Urothelium cell line (cell line): ENCODE measurements at regions not wholly inside any gene's neighbourhood (a gene's known extent, or its start where the extent isn't known, plus 50 kb on each side); places are given as distances from the start of the nearest gene placed in this dataset.
A peak's percentile ranks its signal among the peaks of the same experiment; 100 is the strongest.

Experiments
- DNase-seq: peaks from one replicate; pipeline ENCODE4 v3.0.0; 2011; ENCODE audit warnings: low spot score, mixed read lengths
- FAIRE-seq: peaks from 2 replicates; lab custom pipeline; 2011; peaks lifted over from hg19 to GRCh38; lab: Jason Lieb, UNC

DNA sequence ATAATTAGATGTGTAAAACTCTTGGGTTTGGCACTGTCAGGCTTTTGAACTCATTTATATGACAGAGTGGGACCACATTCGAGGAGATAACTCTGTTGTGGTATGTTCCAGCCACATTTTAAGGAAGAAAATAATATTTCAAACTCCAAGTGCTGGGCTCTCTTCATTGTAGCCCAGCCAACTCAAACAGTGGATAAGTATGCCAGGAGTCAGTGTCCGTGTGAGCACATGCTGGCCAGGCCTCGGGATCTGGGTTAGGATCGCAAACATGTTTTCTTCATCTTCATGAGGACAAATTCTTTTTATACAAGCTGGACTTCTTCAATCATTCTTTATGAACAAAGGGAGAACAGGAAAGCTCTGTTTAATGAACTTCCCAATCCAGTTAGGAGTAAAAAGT is 497.5 kb downstream of the MAFB start:
- FAIRE-seq (no peak), DNase-seq (no peak)

DNA sequence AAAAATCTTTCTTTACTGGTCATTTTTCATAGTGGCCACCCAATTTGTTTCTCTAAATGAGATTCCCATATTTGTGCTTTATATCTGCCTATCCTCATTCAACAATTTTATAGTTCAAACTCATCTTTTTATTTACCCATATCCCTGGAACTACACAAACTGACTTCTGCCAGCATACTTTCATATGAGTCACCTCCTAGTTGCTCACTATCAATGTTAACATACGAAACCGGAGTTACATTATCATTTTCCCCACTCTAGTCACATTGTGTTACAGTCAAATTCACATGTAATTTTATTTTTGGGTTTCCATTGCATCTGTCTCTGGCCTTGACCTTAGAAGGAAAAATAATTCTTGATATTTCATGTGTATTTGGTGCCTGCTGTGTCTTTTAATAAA is 499.4 kb downstream of the MAFB start:
- FAIRE-seq (no peak), DNase-seq (no peak)

DNA sequence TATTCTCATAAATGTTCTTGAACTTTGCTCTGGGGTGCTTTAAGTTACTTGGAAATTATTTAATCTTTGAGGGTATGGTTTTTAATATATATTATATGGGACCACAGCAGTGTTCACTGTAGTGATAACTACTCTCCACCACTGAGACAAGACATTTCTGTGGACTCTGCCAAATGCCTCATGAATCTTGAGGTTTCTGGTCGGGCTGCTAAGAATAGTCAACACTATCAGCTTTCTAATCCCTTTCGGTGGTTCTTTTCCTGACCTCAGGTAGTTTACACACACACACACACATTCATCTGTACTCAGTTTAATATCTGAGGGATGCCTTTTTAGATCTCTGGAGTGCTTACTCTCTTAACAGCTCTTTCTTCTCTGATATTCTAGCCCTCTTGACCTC is 500.7 kb downstream of the MAFB start:
- DNase-seq (no peak), FAIRE-seq (no peak)

DNA sequence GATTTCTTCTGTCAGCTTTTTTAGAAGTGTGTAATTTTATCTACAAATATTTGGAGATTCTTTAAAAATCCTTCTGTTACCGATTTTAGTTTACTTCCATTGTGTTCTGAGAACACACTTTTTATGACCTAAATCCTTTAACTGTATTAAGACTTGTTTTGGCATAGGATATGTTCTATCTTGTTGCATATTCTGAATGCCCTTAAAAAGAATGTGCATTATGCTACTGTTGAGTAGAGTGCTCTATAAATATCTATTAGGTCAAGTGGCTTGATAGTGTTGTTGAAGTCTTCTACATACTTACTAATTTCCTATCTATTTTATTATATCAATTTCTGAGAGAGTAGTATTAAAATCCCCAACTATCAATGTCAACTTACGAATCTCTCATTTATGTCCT is 502.2 kb downstream of the MAFB start:
- DNase-seq, result no peak
- no peak for FAIRE-seq

DNA sequence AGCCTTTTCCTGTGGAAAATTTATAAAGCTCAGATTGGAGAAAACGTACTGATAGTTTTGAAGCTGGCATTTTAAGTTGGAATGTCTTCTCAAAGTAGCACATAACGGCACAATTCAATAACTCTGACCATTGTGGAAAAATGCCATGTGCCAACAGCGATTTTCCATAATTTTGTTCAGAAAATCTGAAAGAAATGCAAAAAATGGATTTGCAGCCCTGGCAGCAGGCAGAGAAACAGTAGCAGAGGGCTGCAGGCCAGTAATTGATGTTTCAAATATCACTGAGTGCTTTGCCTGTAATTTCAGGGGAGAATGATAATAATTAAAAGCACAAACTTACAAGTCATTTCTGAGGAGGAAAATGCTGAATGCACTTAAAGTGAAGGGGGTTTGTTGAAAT is 507.4 kb downstream of the MAFB start:
- DNase-seq (no peak), FAIRE-seq (no peak)

DNA sequence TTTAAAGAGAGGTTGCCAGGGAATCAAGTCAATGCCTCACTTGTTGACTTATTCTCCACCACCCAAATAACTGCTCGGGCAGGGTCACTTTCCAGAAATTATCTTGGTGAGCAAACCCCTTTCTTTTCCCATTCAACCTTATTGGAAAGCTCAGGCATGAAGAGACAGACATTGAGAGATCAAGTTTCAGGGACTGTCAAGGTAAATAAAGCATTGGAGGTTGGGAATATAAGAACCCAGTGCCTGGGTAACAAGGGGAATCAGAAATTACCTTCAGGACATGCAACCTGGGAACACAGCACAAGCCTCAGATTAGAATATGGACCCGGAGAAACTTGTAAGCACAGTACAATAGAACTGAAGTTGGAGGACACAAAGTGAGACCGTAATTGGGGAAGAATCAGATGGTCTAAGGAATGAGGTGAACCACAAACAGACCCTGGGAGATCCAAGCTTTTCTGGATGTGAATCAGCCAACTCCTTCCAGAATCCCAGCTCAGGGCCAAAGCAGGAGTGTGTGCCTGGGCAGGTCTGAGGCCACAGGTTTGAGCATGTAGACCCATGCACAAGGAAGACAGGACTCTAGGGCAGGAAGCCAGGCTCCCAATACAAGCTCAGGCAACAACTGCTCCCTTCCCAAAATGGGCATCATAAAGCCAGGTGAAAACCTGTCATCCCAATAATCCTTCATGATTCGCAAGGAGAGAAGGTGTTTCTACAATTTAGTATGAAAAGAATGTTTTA is 512.8 kb downstream of the MAFB start:
- FAIRE-seq (no peak), DNase-seq (no peak)

DNA sequence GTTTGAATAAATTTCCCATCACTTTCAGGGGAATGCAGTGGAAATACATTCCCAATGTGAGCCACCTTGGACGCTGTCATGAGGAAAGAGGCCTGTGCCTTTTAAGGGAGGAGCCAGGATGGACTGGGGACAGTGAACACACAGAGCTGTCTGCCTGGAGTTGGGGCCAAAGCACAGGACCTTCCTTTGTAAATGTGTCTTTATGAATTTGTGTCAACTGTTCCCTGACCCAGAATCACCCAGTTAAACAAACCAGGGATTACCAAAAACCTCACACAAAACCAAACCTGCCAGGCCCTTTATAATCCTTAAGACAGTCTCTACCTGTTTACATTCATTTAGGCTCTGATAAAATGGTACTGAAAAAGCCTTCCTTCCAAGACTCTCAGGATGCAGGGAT is 513.7 kb downstream of the MAFB start:
- FAIRE-seq (no peak), DNase-seq (no peak)

DNA sequence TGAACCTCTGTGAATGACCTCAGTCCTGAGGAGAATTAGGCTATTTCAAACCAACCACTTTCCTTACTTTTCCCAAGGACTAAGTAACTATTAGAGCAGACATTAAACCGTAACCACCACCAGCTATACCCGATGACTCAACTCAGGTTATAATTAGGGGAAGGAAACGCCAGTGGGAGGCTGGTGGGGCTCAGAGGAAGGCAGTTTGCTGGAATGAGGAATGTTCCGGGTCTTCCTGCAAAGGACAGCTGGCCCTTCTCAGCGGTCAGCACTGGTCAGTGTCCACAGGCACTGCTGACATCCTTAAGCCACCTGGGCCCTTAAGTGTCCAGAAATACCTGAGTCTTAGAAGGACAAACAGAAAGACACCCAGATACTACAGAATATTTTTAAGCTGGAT is 515.2 kb downstream of the MAFB start:
- DNase-seq (no peak), FAIRE-seq (no peak)

DNA sequence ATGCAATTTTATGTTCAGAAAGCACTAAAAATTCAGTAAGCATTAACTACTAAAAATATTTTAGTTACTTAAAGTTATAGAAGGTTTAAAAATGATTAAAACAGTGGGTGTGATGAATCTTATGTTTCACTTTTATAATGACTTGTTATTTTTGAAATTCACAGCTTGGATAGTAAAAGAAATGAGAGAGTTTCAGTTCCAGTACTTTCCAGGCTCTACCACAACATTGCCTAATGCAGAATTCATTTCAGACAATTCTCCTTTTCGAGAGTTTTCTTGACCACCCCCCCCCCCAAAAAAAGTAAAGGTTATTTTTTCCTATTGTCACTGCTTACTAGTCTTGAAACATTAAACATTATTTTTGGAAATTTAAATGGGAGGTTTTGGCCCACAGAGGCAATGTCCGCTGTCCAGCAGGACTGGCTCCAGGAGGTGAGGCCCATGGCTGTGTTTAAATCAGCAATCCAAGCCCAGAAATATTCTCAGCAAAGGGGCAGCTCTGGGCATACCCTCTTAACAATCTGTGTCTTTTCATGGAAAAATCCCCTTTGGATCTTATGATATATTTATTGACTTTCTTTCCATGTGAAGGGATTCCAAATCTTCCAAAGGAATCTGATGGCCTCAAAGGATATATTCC is 519.9 kb downstream of the MAFB start:
- DNase-seq (no peak), FAIRE-seq (no peak)

DNA sequence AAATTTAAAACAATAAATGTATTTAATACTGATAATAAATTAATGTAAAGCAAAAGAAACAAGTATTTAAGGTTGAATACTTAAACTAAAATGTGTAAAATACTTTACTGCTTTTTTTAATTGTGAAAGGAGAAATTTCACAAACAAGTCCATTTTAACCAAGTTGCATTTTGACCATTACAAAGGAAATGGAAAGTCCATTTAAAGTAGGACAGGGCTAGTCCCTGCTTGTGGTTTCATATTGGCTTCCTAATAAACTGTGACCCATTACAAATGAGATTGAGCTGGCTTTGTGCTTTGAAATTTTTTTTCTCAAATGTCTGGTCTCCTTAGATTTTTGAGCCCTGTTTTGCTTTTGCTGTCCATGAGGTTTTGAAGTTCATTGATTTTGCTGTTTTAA is 527.6 kb downstream of the MAFB start:
- no peak for DNase-seq
- no peak for FAIRE-seq

DNA sequence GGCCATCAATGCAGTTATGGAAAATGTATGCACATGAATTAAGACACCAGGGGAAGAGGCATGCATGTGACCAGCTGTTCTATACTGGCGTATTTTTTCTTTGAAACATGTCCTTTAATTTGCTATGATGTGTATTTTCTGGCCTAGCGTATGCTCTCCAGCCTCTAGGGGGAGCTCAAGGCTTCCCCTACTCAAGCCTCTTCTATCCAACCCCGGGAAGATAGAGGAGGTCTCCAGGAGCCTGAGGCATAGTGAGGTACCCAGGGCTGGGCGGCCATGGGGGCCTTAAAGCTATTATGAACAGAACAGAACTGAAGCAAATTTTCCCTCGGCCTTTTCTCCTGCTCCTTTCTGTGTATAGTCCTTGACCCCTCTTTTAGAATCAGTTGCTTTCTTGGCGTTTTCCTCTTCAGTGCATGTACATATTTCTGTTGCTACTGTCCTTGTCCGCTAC is 528.9 kb downstream of the MAFB start:
- peak; percentile 56 for DNase-seq
- no peak for FAIRE-seq

DNA sequence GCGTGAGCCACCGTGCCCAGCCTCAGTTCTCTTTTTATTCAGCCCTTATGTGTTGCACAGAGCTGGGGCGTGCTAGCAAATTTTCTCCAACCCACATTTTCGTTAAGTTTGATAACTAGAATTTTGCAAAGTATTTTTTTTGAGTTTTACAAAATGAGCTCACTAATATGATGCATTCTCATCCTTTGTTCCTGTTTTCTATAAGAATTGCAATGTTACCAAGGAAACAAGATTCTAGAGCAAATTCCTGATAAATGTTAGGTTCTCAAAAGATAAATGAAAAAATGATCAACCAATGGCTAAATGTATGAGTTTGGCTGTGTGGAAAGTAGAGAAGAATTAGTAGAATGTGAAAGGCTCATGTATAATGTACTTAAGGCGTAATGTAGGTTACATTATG is 529.8 kb downstream of the MAFB start:
- DNase-seq, result no peak
- no peak for FAIRE-seq

DNA sequence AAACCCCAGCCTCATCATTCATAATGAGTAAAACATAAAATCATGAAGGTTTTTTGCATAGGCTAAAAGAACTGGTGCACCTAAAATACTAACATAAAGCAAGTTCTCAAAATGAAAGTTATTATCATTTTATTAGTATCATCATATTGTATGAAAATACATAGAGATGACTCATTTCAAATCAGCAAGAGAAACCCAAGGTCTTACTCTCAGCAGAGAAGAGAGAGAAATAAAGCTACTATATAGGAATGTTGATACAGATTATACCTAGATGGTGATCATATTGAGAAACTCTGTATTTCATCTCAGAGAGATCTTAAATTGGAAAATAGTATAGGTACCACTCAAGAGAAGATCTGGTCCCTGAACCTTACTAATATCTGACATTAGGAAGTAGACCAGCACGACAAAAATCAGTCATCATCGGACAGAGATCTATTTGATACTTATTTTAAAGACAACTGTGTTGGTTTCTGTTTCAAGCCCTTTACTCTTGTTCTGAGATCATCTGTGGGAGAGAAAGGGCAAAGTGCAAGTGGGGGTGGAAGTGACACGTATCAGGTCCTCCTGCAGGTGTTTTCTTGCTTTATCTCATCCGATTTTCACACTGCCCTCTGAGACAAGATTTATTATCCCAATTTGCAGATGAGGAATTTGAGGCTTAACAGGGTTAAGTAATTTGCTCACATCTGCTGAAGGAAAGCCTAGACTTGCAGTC is 532.3 kb downstream of the MAFB start:
- no peak for FAIRE-seq
- DNase-seq, result no peak

DNA sequence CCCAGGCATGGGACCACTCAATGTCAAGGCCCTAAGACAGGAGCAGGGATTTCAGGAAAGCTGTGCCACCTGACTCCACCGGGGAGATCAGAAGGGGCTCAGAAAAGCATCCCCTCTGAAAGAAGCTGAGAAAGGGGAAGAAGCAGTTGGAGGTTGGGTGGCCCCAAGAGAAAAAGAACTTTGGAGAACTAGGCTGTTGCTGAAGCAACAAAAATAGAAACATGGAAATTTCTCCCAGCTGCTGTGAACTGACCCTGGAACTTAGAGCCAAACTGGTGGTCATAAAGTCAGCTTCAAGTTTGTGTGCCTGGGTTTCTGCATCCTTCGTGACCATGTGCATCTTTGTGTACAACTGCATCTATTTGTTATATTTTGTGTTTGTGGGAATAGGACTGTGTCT is 534.5 kb downstream of the MAFB start:
- DNase-seq (no peak), FAIRE-seq (no peak)

DNA sequence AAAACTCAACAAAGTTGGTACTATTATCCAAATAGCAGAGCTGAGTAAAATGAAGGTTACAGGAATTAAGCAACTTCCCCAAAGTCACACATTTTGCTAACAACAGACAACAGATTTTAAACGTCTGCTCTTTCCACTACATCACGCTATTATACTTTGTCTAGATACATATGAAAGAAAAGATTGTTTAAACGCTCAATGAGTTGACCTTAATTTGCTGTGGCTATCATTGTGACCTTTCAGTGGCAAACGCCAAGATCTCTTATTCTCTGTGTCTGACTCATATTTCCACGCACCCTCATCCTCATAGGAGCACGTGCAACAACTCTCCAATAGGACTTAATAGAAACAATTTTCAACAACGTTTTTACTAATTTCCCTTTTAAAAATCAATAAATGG is 540.1 kb downstream of the MAFB start:
- FAIRE-seq (no peak), DNase-seq (no peak)

DNA sequence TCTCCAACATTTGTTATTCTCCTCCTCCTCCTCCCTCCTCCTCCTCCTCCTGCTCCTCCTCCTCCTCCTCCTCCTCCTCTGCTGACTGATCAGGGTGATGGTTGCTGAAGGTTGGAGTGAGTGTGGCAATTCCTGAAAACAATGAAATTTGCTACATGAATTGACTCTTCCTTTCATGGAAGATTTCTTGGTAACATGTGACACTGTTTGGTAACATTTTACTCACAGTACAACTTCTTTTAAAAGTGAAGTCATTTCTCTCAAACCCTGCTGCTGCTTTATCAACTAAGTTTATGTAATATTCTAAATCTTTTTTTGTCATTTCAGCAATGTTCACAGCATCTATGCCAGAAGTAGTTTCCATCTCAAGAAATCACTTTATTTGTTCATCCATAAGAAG is 543.0 kb downstream of the MAFB start:
- FAIRE-seq (no peak), DNase-seq (no peak)

DNA sequence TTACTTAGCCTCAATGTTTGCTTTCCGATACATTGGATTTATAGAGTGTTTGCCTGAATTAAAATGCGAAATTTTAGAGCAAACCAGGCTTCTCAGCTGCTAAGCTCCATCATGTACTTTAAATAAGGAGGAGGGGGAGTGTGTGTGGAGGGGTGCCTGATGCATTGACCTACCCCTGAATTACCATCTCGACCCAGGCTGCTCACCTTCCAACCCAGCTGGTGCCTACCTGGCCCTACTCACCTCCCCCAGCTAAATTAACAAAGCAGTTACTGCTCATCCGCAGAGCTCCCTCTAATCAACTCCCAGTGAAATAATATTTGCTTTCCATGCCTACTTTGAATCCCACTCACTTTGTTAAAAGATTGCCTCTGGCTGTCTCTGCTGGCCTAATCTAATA is 544.5 kb downstream of the MAFB start:
- DNase-seq, result no peak
- no peak for FAIRE-seq

DNA sequence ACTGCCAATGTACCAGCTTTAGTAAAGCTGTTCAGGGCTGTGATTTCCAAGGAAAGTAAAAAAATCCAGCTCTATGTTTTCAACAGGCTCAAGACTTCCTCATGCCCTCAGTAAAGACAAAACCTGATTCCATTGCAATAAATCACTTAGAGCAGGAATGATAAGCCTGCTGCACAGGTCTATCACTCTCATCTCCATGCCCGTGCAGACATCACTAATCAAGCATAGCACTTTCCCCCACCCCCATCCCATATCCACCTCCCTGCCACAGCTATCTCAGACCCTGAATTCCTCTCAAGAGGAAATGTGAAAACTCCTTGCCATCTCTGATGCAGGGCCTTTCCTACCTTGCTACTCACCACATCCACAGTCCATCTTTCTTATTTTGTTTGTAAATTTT is 554.9 kb downstream of the MAFB start:
- no peak for FAIRE-seq
- no peak for DNase-seq

DNA sequence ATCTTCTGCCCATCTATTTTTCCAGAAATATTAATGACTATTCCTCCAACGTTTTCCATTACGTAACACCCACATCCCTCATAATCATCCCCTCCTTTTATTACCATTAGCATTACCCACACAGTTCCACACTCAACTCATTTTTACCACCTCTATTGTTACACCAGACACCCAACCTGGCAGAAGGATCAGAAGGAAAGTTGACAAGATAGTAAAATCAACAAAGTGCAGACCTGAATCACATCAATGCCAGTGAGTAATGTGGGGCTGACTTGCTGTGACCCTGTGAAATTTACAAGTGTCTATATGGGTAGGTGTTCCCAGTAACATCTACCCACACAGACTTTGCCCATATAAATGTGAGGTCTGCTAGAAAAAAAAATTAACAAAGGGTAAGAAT is 568.2 kb downstream of the MAFB start:
- DNase-seq (no peak), FAIRE-seq (no peak)

DNA sequence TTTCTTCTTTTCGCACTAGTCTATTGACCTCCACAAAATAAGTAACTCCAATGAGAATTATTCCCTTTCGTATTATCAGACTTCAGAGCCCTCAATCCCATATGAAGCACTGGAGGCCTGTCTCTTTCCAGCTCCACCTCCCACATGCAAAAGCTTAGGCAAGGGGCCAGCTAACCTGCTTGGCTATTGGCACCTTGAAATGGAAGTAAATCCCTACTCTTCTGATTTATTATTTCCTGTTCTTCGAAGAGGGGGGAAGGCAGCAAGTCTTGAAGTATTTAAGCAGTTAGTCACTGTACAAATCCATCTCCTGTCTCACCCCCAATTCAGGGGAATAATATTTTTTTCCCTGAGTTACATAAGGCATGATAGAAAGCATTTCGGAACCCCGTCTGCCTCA is 577.8 kb downstream of the MAFB start:
- no peak for FAIRE-seq
- peak; percentile 18 for DNase-seq

DNA sequence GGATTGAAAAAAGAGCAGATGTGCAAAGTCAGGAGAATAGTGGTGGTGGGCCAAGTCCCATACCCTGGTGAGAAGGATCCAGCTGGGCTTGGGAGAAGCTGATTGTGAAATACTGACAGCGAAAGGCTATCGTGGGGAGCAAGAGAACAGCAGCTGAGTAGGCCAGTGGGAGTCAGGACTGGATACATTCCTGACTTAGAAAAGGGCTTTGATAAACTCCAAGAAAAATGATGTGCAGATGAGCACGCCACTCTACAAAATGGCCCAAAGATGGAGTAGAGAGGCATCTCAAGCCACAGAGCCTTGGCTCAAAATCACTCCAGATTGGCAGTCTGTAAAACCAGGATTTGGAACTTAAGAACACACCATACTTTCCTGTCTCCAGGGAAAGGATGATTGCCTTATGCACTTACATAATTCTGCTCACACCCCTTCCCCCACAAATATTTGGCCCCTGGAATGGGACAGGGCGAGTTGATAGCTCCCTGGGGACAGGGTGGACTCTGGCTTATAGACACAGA is 578.7 kb downstream of the MAFB start:
- DNase-seq, result no peak
- no peak for FAIRE-seq

DNA sequence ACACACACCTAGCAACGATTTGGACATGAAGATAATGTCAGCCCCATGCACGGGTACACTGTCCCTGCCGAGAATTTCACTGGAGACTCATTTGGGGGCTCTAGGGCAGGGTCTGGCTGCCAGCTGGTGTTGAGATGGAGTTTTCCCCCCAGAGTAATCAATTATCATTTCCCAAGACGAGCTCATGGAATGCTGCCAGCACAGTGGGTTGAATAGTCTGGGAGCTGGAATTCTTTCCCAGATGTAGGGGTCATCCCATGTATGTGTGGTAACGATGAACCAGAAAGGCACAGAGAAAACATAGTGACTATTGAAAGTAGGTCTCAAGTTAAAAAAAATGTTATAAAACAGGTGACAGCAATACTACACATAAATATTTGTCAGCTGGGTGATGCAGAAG is 579.9 kb downstream of the MAFB start:
- FAIRE-seq (no peak), DNase-seq (no peak)
